IMR-90 (cell line): ENCODE measurements at regions not wholly inside any gene's neighbourhood (a gene's known extent, or its start where the extent isn't known, plus 50 kb on each side); places are given as distances from the start of the nearest gene placed in this dataset.

ENCODE experiments used
- ATAC-seq: fragments of 200-7000 bp; cut with Tn5 transposase; 2 replicates; pipeline ENCODE4 v1.9.1; 2020; ENCODE audit warnings: low read depth, mild to moderate bottlenecking, moderate library complexity
- BruUV-seq: library from RNA; stranded (reverse); fragments of 400-500 nt; replicated peaks from 2 replicates; lab custom pipeline; 2021; lab: Mats Ljungman, UMichigan
- CTCF ChIA-PET: fragments of 300-600 bp; formaldehyde crosslinking; extraction: SDS; loops from one replicate; lab custom pipeline; 2021; ENCODE audit warnings: antibody characterized with exemption; lab: Yijun Ruan, JAX
- POLR2A ChIA-PET: fragments of 300-600 bp; sonication (Branson Sonifier 250); formaldehyde crosslinking; loops from one replicate; lab custom pipeline; 2022; ENCODE audit warnings: antibody characterized with exemption; ENCODE audit not compliant: unreplicated experiment; lab: Charles Lee
- DNase-seq: peaks from one replicate; pipeline ENCODE4 v3.0.0; 2013
- H2AFZ ChIP-seq: replicated peaks from 2 replicates; pipeline ENCODE3; 2013; ENCODE audit warnings: low read length, mild to moderate bottlenecking; ENCODE audit not compliant: poor library complexity
- H2AK5ac ChIP-seq: 2 replicates; pipeline ENCODE4 v1.6.1; 2013; ENCODE audit warnings: low read depth, low read length, inconsistent platforms
- H2AK9ac ChIP-seq: replicated peaks from 2 replicates; pipeline ENCODE3; 2013; ENCODE audit warnings: mild to moderate bottlenecking, low read depth, low read length, moderate library complexity; ENCODE audit not compliant: poor library complexity
- H2BK120ac ChIP-seq: 2 replicates; pipeline ENCODE4 v1.6.1; 2013; ENCODE audit warnings: low read depth, low read length, inconsistent platforms
- H2BK15ac ChIP-seq: 3 replicates; pipeline ENCODE4 v1.6.1; 2013; ENCODE audit warnings: low read depth, low read length, inconsistent platforms
- H2BK20ac ChIP-seq: 2 replicates; pipeline ENCODE4 v1.6.1; 2013; ENCODE audit warnings: low read depth, mild to moderate bottlenecking, inconsistent platforms, low read length, moderate library complexity
- H2BK5ac ChIP-seq: 2 replicates; pipeline ENCODE4 v1.6.1; 2013; ENCODE audit warnings: mild to moderate bottlenecking, low read depth, low read length, inconsistent platforms; ENCODE audit not compliant: poor library complexity, severe bottlenecking
- H3K14ac ChIP-seq: replicated peaks from 2 replicates; pipeline ENCODE4 v1.6.1; 2013; ENCODE audit warnings: low read depth, low read length, inconsistent platforms
- H3K18ac ChIP-seq: 2 replicates; pipeline ENCODE4 v1.6.1; 2013; ENCODE audit warnings: low read depth, low read length, control low read depth
- H3K23ac ChIP-seq: 2 replicates; pipeline ENCODE4 v1.6.1; 2013; ENCODE audit warnings: low read depth, low read length, inconsistent platforms
- H3K27ac ChIP-seq: 2 replicates; pipeline ENCODE4 v1.5.1; 2013; ENCODE audit warnings: mild to moderate bottlenecking, control low read depth, low read length; ENCODE audit not compliant: insufficient read depth
- H3K27me3 ChIP-seq: 2 replicates; pipeline ENCODE4 v1.6.1; 2013; ENCODE audit warnings: low read length; ENCODE audit not compliant: control insufficient read depth, insufficient read depth
- H3K36me3 ChIP-seq: 2 replicates; pipeline ENCODE4 v1.6.1; 2013; ENCODE audit warnings: low read length, mixed read lengths; ENCODE audit not compliant: control insufficient read depth, insufficient read depth
- H3K4ac ChIP-seq: 2 replicates; pipeline ENCODE4 v1.6.1; 2013; ENCODE audit warnings: low read depth, low read length, inconsistent platforms
- H3K4me1 ChIP-seq: 2 replicates; pipeline ENCODE4 v1.6.1; 2013; ENCODE audit warnings: low read length, mixed read lengths; ENCODE audit not compliant: control insufficient read depth, insufficient read depth
- H3K4me2 ChIP-seq: 2 replicates; pipeline ENCODE4 v1.6.1; 2013; ENCODE audit warnings: low read depth, mild to moderate bottlenecking, control low read depth, low read length, moderate library complexity
- H3K4me3 ChIP-seq: 2 replicates; pipeline ENCODE4 v1.5.1; 2013; ENCODE audit warnings: low read depth, mild to moderate bottlenecking, control low read depth, low read length, moderate library complexity; ENCODE audit not compliant: insufficient read depth
- H3K56ac ChIP-seq: 2 replicates; pipeline ENCODE4 v1.6.1; 2013; ENCODE audit warnings: low read length, inconsistent platforms; ENCODE audit not compliant: insufficient read depth; ENCODE audit errors: extremely low read depth
- H3K79me1 ChIP-seq, 2 experiments: 2 replicates each; pipeline ENCODE4 v1.6.1; 2013; ENCODE audit warnings: low read length in 2 of 2, inconsistent platforms in 1 of 2, low read depth in 1 of 2
- H3K9ac ChIP-seq: 2 replicates; pipeline ENCODE4 v1.6.1; 2013; ENCODE audit warnings: low read depth, low read length, control low read depth
- H3K9me1 ChIP-seq: 2 replicates; pipeline ENCODE4 v1.6.1; 2013; ENCODE audit warnings: low read length, inconsistent platforms; ENCODE audit not compliant: insufficient read depth
- H3K9me3 ChIP-seq: 2 replicates; pipeline ENCODE4 v1.6.1; 2013; ENCODE audit warnings: low read length; ENCODE audit not compliant: control insufficient read depth, insufficient read depth
- H4K20me1 ChIP-seq: 2 replicates; pipeline ENCODE4 v1.6.1; 2013; ENCODE audit warnings: low read length, inconsistent platforms; ENCODE audit not compliant: insufficient read depth
- H4K5ac ChIP-seq: 2 replicates; pipeline ENCODE4 v1.6.1; 2013; ENCODE audit warnings: mild to moderate bottlenecking, low read depth, low read length, control low read depth
- H4K8ac ChIP-seq, 2 experiments: 2 replicates each; pipeline ENCODE4 v1.6.1; 2013; ENCODE audit warnings: low read depth in 2 of 2, low read length in 2 of 2, control low read depth in 1 of 2, inconsistent platforms in 1 of 2
- H4K91ac ChIP-seq: 2 replicates; pipeline ENCODE4 v1.6.1; 2013; ENCODE audit warnings: low read depth, low read length, inconsistent platforms; ENCODE audit not compliant: insufficient read depth
- BHLHE40 ChIP-seq: fragments of 150-350 bp; IDR thresholded peaks from 2 replicates; pipeline ENCODE4 v1.6.1; 2016; ENCODE audit warnings: mild to moderate bottlenecking, low read depth, low read length
- RAD21 ChIP-seq: IDR thresholded peaks from 2 replicates; pipeline ENCODE4 v1.6.1; 2012; ENCODE audit warnings: low read length, improper control_type of control experiment
- WGBS, 2 experiments: methylation state at CpG; one replicate each; pipeline versions ENCODE4 v1.1.5 to v1.1.7; 2013; ENCODE audit warnings: missing lambda C conversion rate in 2 of 2; ENCODE audit not compliant: insufficient read length in 1 of 2; ENCODE audit errors: extremely low coverage in 2 of 2; 5-methylcytosine and 5-hydroxymethylcytosine counted together
- dilution Hi-C: fragments of 300-500 bp; cut with HindIII; formaldehyde crosslinking; loops from one replicate; pipeline ENCODE4 v1.14.3; 2018; ENCODE audit warnings: low sequenced_read_pairs; ENCODE audit not compliant: unreplicated experiment
- in situ Hi-C: fragments of 300-500 bp; cut with MboI; formaldehyde crosslinking; loops from 3 replicates; pipeline ENCODE4 v1.14.3; 2019; ENCODE audit warnings: low sequenced_read_pairs, inconsistent platforms, mixed read lengths
- intact Hi-C: fragments of 100-400 bp; cut with micrococcal nuclease; formaldehyde crosslinking; loops from 2 replicates; pipeline ENCODE4 v1.10.0; 2022
- TF ChIP-seq, protein P1 (sequence below): fragments of 150-350 bp; IDR thresholded peaks from 2 replicates; pipeline ENCODE4 v1.6.1; 2017; ENCODE audit warnings: mild to moderate bottlenecking, antibody characterized with exemption, low read length, low read depth

DNA sequence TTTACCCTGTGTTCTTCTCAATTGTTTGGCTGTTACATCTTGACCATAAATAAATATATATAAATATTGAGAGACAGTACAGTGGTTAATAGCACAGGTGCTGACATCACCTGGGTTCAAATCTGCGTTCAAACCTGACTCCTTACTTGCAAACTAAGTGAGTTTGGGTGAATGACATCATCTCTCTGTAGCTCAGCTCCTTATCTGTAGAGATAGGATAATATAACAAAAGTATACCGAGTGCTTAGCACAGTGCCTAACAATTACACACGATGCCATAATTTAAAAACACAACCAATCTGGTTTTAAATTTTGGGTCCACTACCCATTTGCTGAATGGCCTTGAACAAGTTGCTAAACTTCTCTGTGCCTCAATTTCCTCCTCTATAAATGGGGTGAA lies 86.6 kb downstream of the RRAGC start:
- Histone ChIP-seq H3K27ac (no peak overlapping the region), H3K79me1 (no peaks in the 10 kb centered on the region), H4K5ac (no peak overlapping the region), H3K4ac (no peak overlapping the region), H4K20me1 (no peaks in the 10 kb centered on the region), H2BK15ac (no peak overlapping the region), H3K56ac (no peak overlapping the region), H2BK120ac (no peak overlapping the region), H3K4me1 (no peaks in the 10 kb centered on the region), H3K14ac (no peak overlapping the region), H2AK9ac (no peak overlapping the region), H2AFZ (no peak overlapping the region), H4K91ac (no peak overlapping the region), H4K8ac (no peak overlapping the region), H3K27me3 (peaks cover 2% of the 10 kb centered on the region; the same call in 1 of the 2 replicates), H3K18ac (no peak overlapping the region), H2BK20ac (no peak overlapping the region), H3K4me3 (no peak overlapping the region), H2BK5ac (no peak overlapping the region), H3K23ac (no peak overlapping the region), H3K9me1 (no peaks in the 10 kb centered on the region), H3K9me3 (no peaks in the 10 kb centered on the region), H3K36me3 (no peaks in the 10 kb centered on the region), H2AK5ac (no peak overlapping the region), H3K4me2 (no peak overlapping the region), H3K9ac (no peak overlapping the region)
- intact Hi-C loops (no loop called here), dilution Hi-C loops (no loop called here), in situ Hi-C loops (no loop called here)
- CTCF ChIA-PET = no interaction called here
- no peak for ATAC-seq
- BruUV-seq = no TSS peak
- POLR2A ChIA-PET = no interaction called here
- no peak for DNase-seq
- WGBS, 2 experiments = no CpG with 5 or more reads among the region's 3 CpGs
- no peak for TF ChIP-seq RAD21
- TF ChIP-seq, protein P1, sequence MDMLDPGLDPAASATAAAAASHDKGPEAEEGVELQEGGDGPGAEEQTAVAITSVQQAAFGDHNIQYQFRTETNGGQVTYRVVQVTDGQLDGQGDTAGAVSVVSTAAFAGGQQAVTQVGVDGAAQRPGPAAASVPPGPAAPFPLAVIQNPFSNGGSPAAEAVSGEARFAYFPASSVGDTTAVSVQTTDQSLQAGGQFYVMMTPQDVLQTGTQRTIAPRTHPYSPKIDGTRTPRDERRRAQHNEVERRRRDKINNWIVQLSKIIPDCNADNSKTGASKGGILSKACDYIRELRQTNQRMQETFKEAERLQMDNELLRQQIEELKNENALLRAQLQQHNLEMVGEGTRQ = no peak
- TF ChIP-seq BHLHE40 = no peak
